CD14-positive monocyte (primary cell): ENCODE measurements at regions not wholly inside any gene's neighbourhood (a gene's known extent, or its start where the extent isn't known, plus 50 kb on each side); places are given as distances from the start of the nearest gene placed in this dataset.

Source experiments
- DNase-seq, 3 donors: peaks; one replicate each; pipeline ENCODE4 v3.0.0-alpha.2; 2011 to 2022
- H2AFZ ChIP-seq: 2 replicates; pipeline ENCODE4 v1.6.0; 2012; ENCODE audit warnings: mild to moderate bottlenecking, low read depth, low read length, inconsistent platforms; ENCODE audit not compliant: insufficient read depth, poor library complexity, severe bottlenecking
- H3K27ac ChIP-seq, 2 donors: 1 replicate in 1 of 2; 2 replicates in 1 of 2; pipeline ENCODE4 v1.5.1; 2012 to 2013; ENCODE audit warnings: low read length in 2 of 2, control low read depth in 1 of 2, inconsistent platforms in 1 of 2, low read depth in 1 of 2, mild to moderate bottlenecking in 1 of 2
- H3K27me3 ChIP-seq, 2 donors: one replicate each; pipeline versions ENCODE4 v1.6.0 to v1.6.1; 2011 to 2013; ENCODE audit warnings: low read length in 2 of 2; ENCODE audit not compliant: control insufficient read depth in 2 of 2, insufficient read depth in 2 of 2
- H3K36me3 ChIP-seq, 2 donors: replicated peaks in 1 of 2; 1 replicate in 1 of 2; 2 replicates in 1 of 2; pipeline versions ENCODE4 v1.5.1 to v1.6.1; 2012 to 2013; ENCODE audit warnings: low read length in 2 of 2, control low read depth in 1 of 2, inconsistent platforms in 1 of 2, mild to moderate bottlenecking in 1 of 2; ENCODE audit not compliant: insufficient read depth in 2 of 2, control insufficient read depth in 1 of 2
- H3K4me1 ChIP-seq, 2 donors: 1 replicate in 1 of 2; 2 replicates in 1 of 2; pipeline versions ENCODE4 v1.5.1 to v1.6.1; 2012 to 2013; ENCODE audit warnings: low read length in 2 of 2, control low read depth in 1 of 2, inconsistent platforms in 1 of 2, mild to moderate bottlenecking in 1 of 2, moderate library complexity in 1 of 2; ENCODE audit not compliant: insufficient read depth in 2 of 2, control insufficient read depth in 1 of 2
- H3K4me2 ChIP-seq: replicated peaks from 2 replicates; pipeline ENCODE3; 2012; ENCODE audit warnings: low read length, moderate library complexity, mild to moderate bottlenecking; ENCODE audit not compliant: poor library complexity, severe bottlenecking; ENCODE audit errors: extremely low read depth
- H3K4me3 ChIP-seq, 3 experiments: fragments of 200-600 bp in 1 of 3; sonication (generic) in 1 of 3; replicated peaks in 1 of 3; 1 replicate in 2 of 3; 2 replicates in 1 of 3; pipeline ENCODE4 v1.5.1; 2011 to 2013; ENCODE audit warnings: low read length in 3 of 3, mild to moderate bottlenecking in 3 of 3, control low read depth in 2 of 3, low read depth in 2 of 3, inconsistent platforms in 1 of 3, moderate library complexity in 1 of 3
- H3K79me2 ChIP-seq: 2 replicates; pipeline ENCODE4 v1.6.0; 2012; ENCODE audit warnings: mild to moderate bottlenecking, control low read depth, inconsistent platforms, low read length, moderate library complexity; ENCODE audit not compliant: insufficient read depth
- H3K9ac ChIP-seq: 2 replicates; pipeline ENCODE4 v1.6.0; 2017; ENCODE audit warnings: low read length, mild to moderate bottlenecking; ENCODE audit not compliant: insufficient read depth, poor library complexity, severe bottlenecking
- H3K9me3 ChIP-seq, 2 donors: replicated peaks in 1 of 2; 1 replicate in 1 of 2; 2 replicates in 1 of 2; pipeline versions ENCODE4 v1.5.1 to v1.6.1; 2012 to 2013; ENCODE audit warnings: low read length in 2 of 2, control low read depth in 1 of 2; ENCODE audit not compliant: control insufficient read depth in 1 of 2, insufficient read depth in 1 of 2
- H4K20me1 ChIP-seq: 2 replicates; pipeline ENCODE4 v1.6.0; 2012; ENCODE audit warnings: mild to moderate bottlenecking, low read length, control low read depth, moderate library complexity; ENCODE audit not compliant: insufficient read depth
- H3K27ac Mint-ChIP-seq, 7 donors: one replicate each; pipeline ENCODE4 v1.8.0; 2020; ENCODE audit warnings: mild to moderate bottlenecking in 7 of 7, mixed read lengths in 7 of 7, moderate library complexity in 6 of 7, inconsistent platforms in 2 of 7
- H3K27me3 Mint-ChIP-seq, 3 donors: one replicate each; pipeline ENCODE4 v1.8.0; 2021 to 2022; ENCODE audit warnings: low read depth in 3 of 3, mild to moderate bottlenecking in 3 of 3, mixed read lengths in 3 of 3, moderate library complexity in 3 of 3, inconsistent platforms in 1 of 3
- H3K36me3 Mint-ChIP-seq, 2 donors: one replicate each; pipeline ENCODE4 v1.8.0; 2020; ENCODE audit warnings: mixed read lengths in 2 of 2, inconsistent platforms in 1 of 2, mild to moderate bottlenecking in 1 of 2
- H3K4me1 Mint-ChIP-seq: one replicate; pipeline ENCODE4 v1.8.0; 2020; ENCODE audit warnings: mild to moderate bottlenecking, mixed read lengths
- H3K4me3 Mint-ChIP-seq, 2 donors: one replicate each; pipeline ENCODE4 v1.8.0; 2020; ENCODE audit warnings: mild to moderate bottlenecking in 2 of 2, mixed read lengths in 2 of 2, moderate library complexity in 1 of 2
- H3K9me3 Mint-ChIP-seq, 7 donors: one replicate each; pipeline ENCODE4 v1.8.0; 2020 to 2022; ENCODE audit warnings: mixed read lengths in 7 of 7, mild to moderate bottlenecking in 6 of 7, moderate library complexity in 6 of 7, inconsistent platforms in 2 of 7
- WGBS: methylation state at CpG from one replicate; pipeline ENCODE4 v1.1.5; 2013; ENCODE audit warnings: missing lambda C conversion rate; ENCODE audit not compliant: insufficient coverage; 5-methylcytosine and 5-hydroxymethylcytosine counted together
- intact Hi-C, 2 donors: fragments of 100-400 bp; cut with micrococcal nuclease; formaldehyde crosslinking; loops; one replicate each; pipeline versions ENCODE4 v1.15.0 to v1.15.1; 2023
- TF ChIP-seq, protein P1 (sequence below): fragments of 200-600 bp; IDR thresholded peaks from one replicate; pipeline ENCODE4 v1.8.0; 2022; ENCODE audit warnings: antibody characterized with exemption, mild to moderate bottlenecking

DNA sequence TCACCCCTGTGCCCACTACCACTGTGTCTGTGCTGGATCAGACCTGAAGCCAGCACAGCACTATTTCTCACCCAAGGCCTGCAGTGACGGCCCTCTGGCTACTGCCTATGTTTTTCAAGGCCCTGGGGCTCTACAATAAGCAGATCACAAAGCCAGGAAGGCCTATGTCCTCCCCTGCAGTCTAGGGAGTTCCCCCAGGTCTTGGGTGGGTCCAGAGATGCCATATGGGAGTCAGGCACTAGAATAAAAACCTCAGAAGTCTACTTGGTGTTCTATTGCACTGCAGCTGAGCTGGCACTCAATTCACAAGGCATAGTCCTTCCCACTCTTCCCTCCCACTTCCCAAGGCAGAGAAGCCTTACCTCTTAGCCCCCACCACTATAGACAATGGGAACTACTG, 107.1 kb downstream of the FBXO4 start:
- H3K27me3 ChIP-seq: no peaks in the 10 kb centered on the region
- no peak overlapping the region for H3K4me3 Mint-ChIP-seq
- H4K20me1 ChIP-seq: no peaks in the 10 kb centered on the region
- TF ChIP-seq, protein P1, sequence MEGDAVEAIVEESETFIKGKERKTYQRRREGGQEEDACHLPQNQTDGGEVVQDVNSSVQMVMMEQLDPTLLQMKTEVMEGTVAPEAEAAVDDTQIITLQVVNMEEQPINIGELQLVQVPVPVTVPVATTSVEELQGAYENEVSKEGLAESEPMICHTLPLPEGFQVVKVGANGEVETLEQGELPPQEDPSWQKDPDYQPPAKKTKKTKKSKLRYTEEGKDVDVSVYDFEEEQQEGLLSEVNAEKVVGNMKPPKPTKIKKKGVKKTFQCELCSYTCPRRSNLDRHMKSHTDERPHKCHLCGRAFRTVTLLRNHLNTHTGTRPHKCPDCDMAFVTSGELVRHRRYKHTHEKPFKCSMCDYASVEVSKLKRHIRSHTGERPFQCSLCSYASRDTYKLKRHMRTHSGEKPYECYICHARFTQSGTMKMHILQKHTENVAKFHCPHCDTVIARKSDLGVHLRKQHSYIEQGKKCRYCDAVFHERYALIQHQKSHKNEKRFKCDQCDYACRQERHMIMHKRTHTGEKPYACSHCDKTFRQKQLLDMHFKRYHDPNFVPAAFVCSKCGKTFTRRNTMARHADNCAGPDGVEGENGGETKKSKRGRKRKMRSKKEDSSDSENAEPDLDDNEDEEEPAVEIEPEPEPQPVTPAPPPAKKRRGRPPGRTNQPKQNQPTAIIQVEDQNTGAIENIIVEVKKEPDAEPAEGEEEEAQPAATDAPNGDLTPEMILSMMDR: no peak
- H3K9me3 ChIP-seq: no peaks in the 10 kb centered on the region
- DNase-seq: no peak
- H3K4me1 Mint-ChIP-seq: no peaks in the 10 kb centered on the region
- H3K4me3 ChIP-seq: no peak overlapping the region
- H3K27me3 Mint-ChIP-seq: peaks cover 0 to 2% (median 0%) of the 10 kb centered on the region in 3 donors
- no peaks in the 10 kb centered on the region for H3K79me2 ChIP-seq
- intact Hi-C loops: no loop called here
- H3K27ac Mint-ChIP-seq: no peak overlapping the region
- H3K4me2 ChIP-seq: no peak overlapping the region
- no peaks in the 10 kb centered on the region for H3K4me1 ChIP-seq
- H3K9me3 Mint-ChIP-seq: peaks cover 0 to 3% (median 0%) of the 10 kb centered on the region in 7 donors
- no peak overlapping the region for H3K9ac ChIP-seq
- H2AFZ ChIP-seq: no peak overlapping the region
- no peak overlapping the region for H3K27ac ChIP-seq
- H3K36me3 ChIP-seq: no peaks in the 10 kb centered on the region
- no peaks in the 10 kb centered on the region for H3K36me3 Mint-ChIP-seq
- WGBS: 80% methylated on average over 1 of the region's 1 CpG

GRCh38 chr5:42035526-42035925, 110.4 kb downstream of the FBXO4 start:
- intact Hi-C loops: no loop called here
- WGBS: 67% methylated on average over 1 of the region's 1 CpG
- no peaks in the 10 kb centered on the region for H3K4me1 Mint-ChIP-seq

More at GRCh38 chr5:42035526-42035925, 110.4 kb downstream of the FBXO4 start:
- Histone ChIP-seq H3K9me3 (no peaks in the 10 kb centered on the region), H3K4me1 (no peaks in the 10 kb centered on the region), H3K79me2 (no peaks in the 10 kb centered on the region), H2AFZ (no peak overlapping the region), H3K27ac (no peak overlapping the region), H4K20me1 (no peaks in the 10 kb centered on the region), H3K4me2 (no peak overlapping the region), H3K4me3 (no peak overlapping the region), H3K36me3 (no peaks in the 10 kb centered on the region), H3K27me3 (no peaks in the 10 kb centered on the region), H3K9ac (no peak overlapping the region)
- DNase-seq: no peak
- Mint-ChIP-seq H3K27me3 (peaks cover 0 to 2% (median 1%) of the 10 kb centered on the region in 3 donors), H3K4me3 (no peak overlapping the region), H3K36me3 (no peaks in the 10 kb centered on the region), H3K9me3 (peaks cover 0 to 3% (median 1%) of the 10 kb centered on the region in 7 donors), H3K27ac (no peak overlapping the region)
- TF ChIP-seq, protein P1: no peak
